ENCODE measurements at regions not wholly inside any gene's neighbourhood (a gene's known extent, or its start where the extent isn't known, plus 50 kb on each side); places are given as distances from the start of the nearest gene placed in this dataset.

DNA sequence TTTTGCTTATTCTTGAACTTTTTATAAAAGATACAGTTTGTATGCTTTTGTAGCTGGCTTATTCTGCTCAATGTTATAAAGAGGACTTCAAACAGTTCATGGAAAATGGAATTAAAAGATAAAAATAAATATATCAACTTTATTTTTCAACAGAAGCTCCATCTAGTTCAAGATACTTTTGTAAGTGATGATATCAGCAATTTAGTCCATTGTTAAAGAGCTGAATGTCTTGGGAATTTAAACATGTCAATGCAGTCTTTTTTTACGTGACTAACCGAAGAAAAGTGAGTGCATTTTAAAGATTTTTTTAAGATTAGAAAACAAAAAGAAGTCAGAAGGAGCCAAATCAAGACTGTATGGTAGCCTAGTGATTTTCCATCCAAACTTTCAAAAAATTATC, 85.4 kb upstream of the CHST9 start:
- no peak overlapping the region for H3K4me3 ChIP-seq (ENCODE audit: low read depth, low read length)
- DNase-seq (ENCODE audit: low read depth) = no peak

DNA sequence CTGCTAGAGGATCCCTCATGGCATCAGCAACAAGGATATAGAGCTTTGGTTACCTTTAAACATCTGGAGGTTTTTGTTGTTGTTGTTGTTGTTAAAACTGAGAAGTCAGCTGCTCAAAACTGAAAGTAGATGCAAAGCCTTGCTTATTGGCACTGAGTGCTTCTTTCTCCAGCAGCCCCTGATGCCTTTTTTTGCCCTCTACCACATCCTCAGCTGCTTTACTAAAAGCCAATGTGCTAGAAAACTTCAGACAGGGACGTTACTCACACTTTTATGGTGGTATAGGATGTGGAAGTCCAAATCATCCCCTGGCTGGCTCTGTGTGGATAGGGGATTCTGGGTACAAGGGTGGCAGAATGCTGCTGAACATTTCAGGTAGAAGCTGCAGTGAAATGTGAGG, 78.3 kb upstream of the CHST9 start:
- no peak overlapping the region for H3K4me3 ChIP-seq (ENCODE audit: low read depth, low read length)
- no peak for DNase-seq (ENCODE audit: low read depth)

DNA sequence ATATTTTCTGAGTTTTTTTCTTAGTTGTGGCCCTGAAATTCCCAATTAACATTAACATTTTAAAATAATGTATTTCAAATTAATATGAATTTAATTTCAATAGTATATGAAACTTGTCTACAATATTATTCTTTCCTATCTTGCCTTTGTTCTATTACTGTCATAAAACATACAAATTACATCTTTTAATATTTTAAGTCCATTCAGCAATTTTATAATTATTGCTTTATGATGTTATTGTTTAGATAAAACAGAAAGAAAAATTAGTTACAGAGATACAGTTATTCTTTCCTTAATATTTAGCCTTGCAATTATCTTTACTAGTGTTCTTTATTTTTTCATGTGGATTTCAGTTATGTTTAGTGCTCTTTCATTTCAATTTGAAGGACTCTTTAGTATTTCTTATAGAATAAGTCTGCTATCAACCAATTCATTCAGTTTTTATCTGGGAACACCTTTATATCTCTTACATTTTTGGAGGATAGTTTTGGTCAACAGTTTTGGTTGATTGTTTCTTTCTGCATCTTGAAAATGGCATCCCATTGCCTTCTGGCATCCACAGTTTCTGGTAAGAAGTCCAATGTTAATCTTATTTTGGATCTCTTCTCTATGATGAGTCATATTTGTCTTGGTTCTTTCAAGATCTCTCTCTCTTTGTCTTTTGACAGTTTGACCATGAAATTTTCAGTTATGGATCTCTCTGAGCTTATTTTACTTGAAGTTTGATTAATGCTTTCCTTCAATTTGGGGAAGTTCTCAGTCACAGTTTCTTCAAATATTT, 76.9 kb upstream of the CHST9 start:
- DNase-seq (ENCODE audit: low read depth) = no peak
- H3K4me3 ChIP-seq (ENCODE audit: low read depth, low read length) = no peak overlapping the region

- DNase-seq (ENCODE audit: low read depth) = no peak
Measured at GRCh38 chr18:27253571-27253970, 68.5 kb upstream of the CHST9 start.

DNA sequence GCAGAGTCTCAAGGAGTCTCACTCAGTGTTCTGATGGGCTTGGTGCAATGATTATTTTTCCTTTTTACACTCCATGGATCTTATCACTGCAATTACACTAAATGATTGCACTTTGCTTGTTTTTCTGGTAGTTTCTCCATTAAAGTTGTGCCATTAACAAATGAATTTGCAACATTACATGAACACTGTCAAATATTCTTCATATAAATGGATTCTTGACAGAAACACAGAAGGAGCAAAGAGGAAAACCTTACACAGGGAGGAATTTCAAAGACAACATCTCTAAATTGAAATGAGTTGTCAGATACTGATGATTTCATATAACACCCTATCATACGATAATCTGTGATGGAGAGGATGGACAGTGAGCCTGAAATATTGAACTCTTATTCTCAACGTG, 65.4 kb upstream of the CHST9 start:
- H3K4me3 ChIP-seq (ENCODE audit: low read depth, low read length) = no peak overlapping the region
- DNase-seq (ENCODE audit: low read depth) = no peak

More at GRCh38 chr18:27253571-27253970, 68.5 kb upstream of the CHST9 start:
- no peak overlapping the region for H3K4me3 ChIP-seq (ENCODE audit: low read depth, low read length)

GRCh38 chr18:27249933-27250332, 64.8 kb upstream of the CHST9 start:
- DNase-seq (ENCODE audit: low read depth) = no peak
- H3K4me3 ChIP-seq (ENCODE audit: low read depth, low read length) = no peak overlapping the region

GRCh38 chr18:27244259-27244658, 59.2 kb upstream of the CHST9 start:
- DNase-seq (ENCODE audit: low read depth) = no peak
- no peak overlapping the region for H3K4me3 ChIP-seq (ENCODE audit: low read depth, low read length)

DNA sequence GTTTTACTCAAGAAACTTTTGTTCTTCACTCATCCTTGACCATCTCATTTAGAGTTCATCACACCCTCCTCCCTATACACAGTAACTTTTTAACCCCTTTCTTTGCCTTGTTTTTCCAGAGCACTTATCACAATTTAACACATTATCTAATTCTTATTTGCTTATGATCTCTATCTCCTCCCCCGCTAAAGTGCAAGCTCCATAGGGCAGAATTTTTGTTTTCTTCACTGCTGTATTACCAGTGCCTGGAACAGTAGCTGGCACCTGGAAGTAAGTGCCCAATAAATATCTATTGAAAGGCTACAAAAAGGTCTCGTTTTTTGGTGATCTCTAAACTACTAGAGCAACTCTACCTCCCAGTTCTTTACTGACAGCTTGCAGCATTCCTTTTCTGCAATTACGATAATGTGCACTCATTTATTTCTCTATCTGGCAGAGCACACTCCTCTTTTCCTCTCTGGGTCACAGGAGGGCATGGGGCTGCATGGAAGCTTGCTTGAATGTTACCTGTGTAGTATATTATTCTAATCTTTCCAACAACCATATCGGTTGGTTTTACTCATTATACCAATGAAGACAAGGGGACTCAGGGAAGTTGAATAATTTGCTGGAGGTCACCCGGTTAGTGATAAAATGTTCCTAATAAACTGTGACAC, 57.4 kb upstream of the CHST9 start:
- H3K4me3 ChIP-seq (ENCODE audit: low read depth, low read length) = no peak overlapping the region
- DNase-seq (ENCODE audit: low read depth) = no peak

GRCh38 chr18:27240383-27240782, 55.3 kb upstream of the CHST9 start:
- no peak overlapping the region for H3K4me3 ChIP-seq (ENCODE audit: low read depth, low read length)
- DNase-seq (ENCODE audit: low read depth) = no peak

GRCh38 chr18:27239669-27240068, 54.6 kb upstream of the CHST9 start:
- no peak overlapping the region for H3K4me3 ChIP-seq (ENCODE audit: low read depth, low read length)
- DNase-seq (ENCODE audit: low read depth) = no peak

DNA sequence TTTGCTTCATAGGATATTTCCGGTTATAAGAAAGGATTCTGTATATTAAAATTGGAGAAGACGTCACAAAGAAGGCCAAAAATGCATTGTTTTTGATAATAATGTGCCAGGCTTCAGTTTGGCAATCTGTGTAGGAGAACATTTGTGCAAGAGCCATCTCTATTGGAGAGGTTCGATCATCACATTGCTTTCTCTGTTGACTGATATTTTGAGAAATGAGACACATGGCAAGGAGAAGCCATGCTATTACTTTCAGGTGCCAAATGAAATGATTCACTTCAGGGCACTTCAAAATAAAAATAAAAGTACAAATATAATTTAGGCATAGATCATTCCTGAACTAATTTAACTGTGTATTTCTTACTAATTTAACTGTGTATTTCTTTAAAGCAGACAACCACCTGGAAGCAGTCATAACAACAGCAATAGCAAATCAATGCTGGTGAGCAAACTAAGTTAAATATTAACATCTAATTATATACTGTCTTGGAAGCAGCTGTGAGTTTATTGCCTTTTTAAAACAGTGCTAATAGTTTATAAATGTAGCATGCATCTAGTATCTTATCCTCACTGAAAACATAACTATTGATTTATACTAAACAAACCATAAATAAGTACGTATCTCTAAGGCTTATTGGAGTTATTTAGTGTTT, 50.2 kb upstream of the CHST9 start:
- no peak for DNase-seq (ENCODE audit: low read depth)
- no peak overlapping the region for H3K4me3 ChIP-seq (ENCODE audit: low read depth, low read length)
